22Rv1 (cell line): ENCODE measurements at regions not wholly inside any gene's neighbourhood (a gene's known extent, or its start where the extent isn't known, plus 50 kb on each side); places are given as distances from the start of the nearest gene placed in this dataset.

Experiments used
- H3K27ac ChIP-seq: fragments of 450-650 bp; 2 replicates; pipeline ENCODE4 v1.5.1; 2017
- ZFX ChIP-seq: fragments of 450-650 bp; IDR thresholded peaks from 2 replicates; pipeline ENCODE4 v1.6.1; 2017; ENCODE audit warnings: antibody characterized with exemption, borderline replicate concordance
- TF ChIP-seq, protein P1 (sequence below): fragments of 450-650 bp; IDR thresholded peaks from 2 replicates; pipeline ENCODE4 v1.5.1; 2017; ENCODE audit warnings: mild to moderate bottlenecking

- H3K27ac ChIP-seq = no peak overlapping the region
- TF ChIP-seq ZFX = no peak
- TF ChIP-seq, protein P1, sequence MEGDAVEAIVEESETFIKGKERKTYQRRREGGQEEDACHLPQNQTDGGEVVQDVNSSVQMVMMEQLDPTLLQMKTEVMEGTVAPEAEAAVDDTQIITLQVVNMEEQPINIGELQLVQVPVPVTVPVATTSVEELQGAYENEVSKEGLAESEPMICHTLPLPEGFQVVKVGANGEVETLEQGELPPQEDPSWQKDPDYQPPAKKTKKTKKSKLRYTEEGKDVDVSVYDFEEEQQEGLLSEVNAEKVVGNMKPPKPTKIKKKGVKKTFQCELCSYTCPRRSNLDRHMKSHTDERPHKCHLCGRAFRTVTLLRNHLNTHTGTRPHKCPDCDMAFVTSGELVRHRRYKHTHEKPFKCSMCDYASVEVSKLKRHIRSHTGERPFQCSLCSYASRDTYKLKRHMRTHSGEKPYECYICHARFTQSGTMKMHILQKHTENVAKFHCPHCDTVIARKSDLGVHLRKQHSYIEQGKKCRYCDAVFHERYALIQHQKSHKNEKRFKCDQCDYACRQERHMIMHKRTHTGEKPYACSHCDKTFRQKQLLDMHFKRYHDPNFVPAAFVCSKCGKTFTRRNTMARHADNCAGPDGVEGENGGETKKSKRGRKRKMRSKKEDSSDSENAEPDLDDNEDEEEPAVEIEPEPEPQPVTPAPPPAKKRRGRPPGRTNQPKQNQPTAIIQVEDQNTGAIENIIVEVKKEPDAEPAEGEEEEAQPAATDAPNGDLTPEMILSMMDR = no peak
These were observed 133.0 kb downstream of the ENC1 start for GRCh38 chr5:74507370-74508005.

DNA sequence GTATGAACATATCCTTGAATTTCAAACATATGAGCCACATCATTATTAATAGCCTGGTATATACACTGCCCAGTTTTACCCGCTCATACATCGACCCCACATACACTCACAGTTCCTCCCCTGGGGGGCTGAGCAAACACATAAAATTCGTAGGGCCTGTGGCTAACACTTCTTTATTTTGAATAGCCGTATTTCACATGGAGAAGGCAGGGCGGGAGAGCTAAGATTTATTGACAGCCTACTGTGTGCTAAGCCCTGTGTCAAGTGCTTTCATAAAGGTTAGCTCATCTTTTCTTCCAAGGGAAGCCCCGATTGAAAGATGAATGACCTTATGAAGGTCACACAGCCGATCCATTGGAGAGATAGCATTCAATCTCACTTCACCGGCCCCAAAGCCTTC, 134.4 kb downstream of the ENC1 start:
- no peak overlapping the region for H3K27ac ChIP-seq
- TF ChIP-seq, protein P1 = no peak
- no peak for TF ChIP-seq ZFX

DNA sequence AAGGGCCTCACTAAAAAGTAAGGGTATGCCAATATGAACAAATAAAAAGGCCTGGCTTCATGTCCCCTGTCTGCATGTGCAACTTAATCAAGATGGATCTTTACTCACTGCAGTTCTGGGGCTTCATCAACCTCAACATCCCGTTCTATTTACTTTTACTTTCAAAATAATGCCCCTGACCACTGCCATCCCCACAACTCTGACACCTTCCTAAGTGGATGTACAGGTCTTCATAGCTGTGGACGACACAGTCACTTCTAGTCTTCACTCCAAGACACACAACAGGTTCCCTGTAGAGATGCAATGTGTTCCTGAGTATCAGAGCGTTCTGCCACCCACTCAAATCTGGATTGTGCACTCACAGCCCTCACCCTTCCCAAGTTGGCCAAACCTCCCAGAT, 136.1 kb downstream of the ENC1 start:
- TF ChIP-seq, protein P1 = no peak
- TF ChIP-seq ZFX = no peak
- H3K27ac ChIP-seq = no peak overlapping the region

- TF ChIP-seq ZFX = no peak
- TF ChIP-seq, protein P1 = no peak
- no peak overlapping the region for H3K27ac ChIP-seq
These were observed 138.0 kb downstream of the ENC1 start for GRCh38 chr5:74502479-74502950.

DNA sequence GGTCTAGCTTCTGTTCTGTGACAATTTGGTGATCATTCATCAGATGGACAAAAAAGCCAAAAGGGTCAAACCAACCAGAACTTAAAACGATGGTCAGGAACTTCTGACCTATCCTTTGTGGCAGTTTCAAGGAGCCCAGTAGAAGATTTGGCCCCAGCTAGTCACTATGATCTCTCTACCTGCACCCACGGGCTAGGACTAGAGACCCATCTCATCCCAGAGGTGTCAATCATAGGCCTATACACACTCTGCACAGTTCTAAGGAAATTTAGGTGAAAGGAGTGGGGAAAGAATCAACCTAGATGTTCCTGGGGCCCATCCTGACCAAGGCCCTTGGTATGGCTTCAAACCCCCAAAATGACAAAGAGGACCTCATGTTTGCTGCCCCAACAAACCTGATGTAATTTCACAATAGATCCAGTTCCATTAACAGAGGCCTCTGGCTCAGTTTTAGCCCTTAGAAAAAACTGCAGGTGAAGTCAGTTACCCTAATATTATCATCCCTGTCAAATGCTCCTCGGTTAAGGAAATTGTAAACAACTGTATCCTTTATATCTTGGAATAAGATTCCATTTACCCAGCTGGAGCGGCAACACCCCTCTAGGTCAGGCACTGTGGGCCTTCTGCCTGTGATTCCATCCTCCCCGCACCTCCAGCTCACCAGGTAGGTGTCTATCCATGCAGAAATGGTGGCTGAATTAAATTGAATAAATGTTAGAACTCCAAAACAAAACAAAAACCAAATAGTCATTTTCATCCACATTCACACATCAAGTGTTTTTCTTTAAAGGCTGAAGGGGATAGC, 138.7 kb downstream of the ENC1 start:
- no peak overlapping the region for H3K27ac ChIP-seq
- no peak for TF ChIP-seq ZFX
- TF ChIP-seq, protein P1 = no peak

DNA sequence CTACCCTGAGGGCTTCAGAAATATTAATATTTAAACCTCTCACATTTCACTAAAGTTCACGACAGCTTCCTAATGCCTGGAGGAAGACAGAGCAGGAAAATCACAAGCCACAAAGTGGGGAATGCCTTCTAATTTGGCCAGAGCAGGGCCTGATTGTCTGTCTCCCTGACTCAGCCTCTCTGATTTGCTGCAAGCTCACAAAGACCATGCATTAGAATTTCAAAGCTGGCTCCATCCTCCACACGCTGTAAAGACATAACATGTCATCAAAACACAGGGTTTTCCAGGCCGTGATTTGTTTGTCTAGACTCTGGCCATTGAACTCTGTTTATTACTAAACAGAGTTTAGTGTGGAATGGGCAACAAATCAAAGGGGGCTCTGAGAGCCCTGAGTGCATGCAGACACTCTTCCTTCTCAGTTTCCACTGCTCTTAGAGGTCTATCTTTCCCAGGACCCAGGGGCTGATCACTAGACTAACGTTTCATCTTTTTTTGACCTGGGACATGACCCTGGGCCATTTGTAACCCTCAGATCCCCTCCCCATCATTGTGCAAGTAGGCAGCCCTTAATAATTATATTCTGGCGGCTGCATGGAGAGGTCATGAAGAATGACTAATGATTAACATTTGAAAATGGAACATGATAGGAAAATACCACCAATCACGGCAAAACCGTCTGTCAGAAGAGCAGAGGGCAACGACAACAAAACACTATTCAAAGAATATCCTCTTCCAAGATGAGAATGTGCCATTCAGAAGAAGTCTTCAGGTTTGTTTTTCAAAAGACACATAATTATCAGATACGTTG, 140.2 kb downstream of the ENC1 start:
- H3K27ac ChIP-seq = peak overlapping the region; percentile 86
- TF ChIP-seq, protein P1 = no peak
- TF ChIP-seq ZFX = no peak
